PC-9 (cell line): ENCODE measurements at regions not wholly inside any gene's neighbourhood (a gene's known extent, or its start where the extent isn't known, plus 50 kb on each side); places are given as distances from the start of the nearest gene placed in this dataset.

ENCODE experiments used
- BruUV-seq: library from RNA; stranded (reverse); fragments of 400-500 nt; replicated peaks from 2 replicates; lab custom pipeline; 2021; lab: Mats Ljungman, UMichigan
- CTCF ChIA-PET: fragments of 300-600 bp; sonication (Branson Sonifier 250); formaldehyde crosslinking; loops from one replicate; lab custom pipeline; 2022; ENCODE audit warnings: antibody characterized with exemption; lab: Charles Lee
- POLR2A ChIA-PET: fragments of 300-600 bp; sonication (Branson Sonifier 250); formaldehyde crosslinking; loops from one replicate; lab custom pipeline; 2022; ENCODE audit warnings: antibody characterized with exemption; ENCODE audit not compliant: unreplicated experiment; lab: Charles Lee
- DNase-seq, 2 experiments: peaks; one replicate each; pipeline versions ENCODE4 v3.0.0 to v3.0.0-alpha.2; 2015 to 2022; ENCODE audit warnings: mixed read lengths in 1 of 2
- H2AFZ ChIP-seq: fragments of 200-600 bp; sonication (generic); 2 replicates; pipeline ENCODE4 v1.8.1; 2017; ENCODE audit warnings: antibody characterized with exemption
- H3F3A ChIP-seq: fragments of 200-600 bp; sonication (generic); 2 replicates; pipeline ENCODE4 v1.8.1; 2017; ENCODE audit warnings: antibody characterized with exemption, mild to moderate bottlenecking, low read depth; ENCODE audit not compliant: insufficient read depth
- H3K27ac ChIP-seq: fragments of 200-600 bp; sonication (generic); 2 replicates; pipeline ENCODE4 v1.6.1; 2016; ENCODE audit warnings: mixed run types
- H3K27me3 ChIP-seq: fragments of 200-600 bp; sonication (generic); 2 replicates; pipeline ENCODE4 v1.6.1; 2016; ENCODE audit warnings: low read depth, mixed run types; ENCODE audit not compliant: insufficient read depth
- H3K36me3 ChIP-seq: fragments of 200-600 bp; sonication (generic); 2 replicates; pipeline ENCODE4 v1.6.1; 2016; ENCODE audit warnings: low read depth, mixed run types
- H3K4me1 ChIP-seq: fragments of 200-600 bp; sonication (generic); replicated peaks from 2 replicates; pipeline ENCODE4 v1.6.1; 2016; ENCODE audit warnings: mixed run types; ENCODE audit not compliant: insufficient read depth
- H3K4me2 ChIP-seq: fragments of 200-600 bp; sonication (generic); 2 replicates; pipeline ENCODE4 v1.6.1; 2017; ENCODE audit warnings: mixed run types
- H3K4me3 ChIP-seq: fragments of 200-600 bp; sonication (generic); 2 replicates; pipeline ENCODE4 v1.6.1; 2016; ENCODE audit warnings: mixed run types
- H3K79me2 ChIP-seq: fragments of 200-600 bp; sonication (generic); 2 replicates; pipeline ENCODE4 v1.6.1; 2017; ENCODE audit warnings: low read depth, mixed run types
- H3K9me2 ChIP-seq: fragments of 200-600 bp; sonication (generic); 2 replicates; pipeline ENCODE4 v1.8.1; 2017; ENCODE audit warnings: mild to moderate bottlenecking; ENCODE audit not compliant: insufficient read depth
- H3K9me3 ChIP-seq: fragments of 200-600 bp; sonication (generic); 2 replicates; pipeline ENCODE4 v1.8.1; 2016; ENCODE audit warnings: low read depth; ENCODE audit not compliant: insufficient read depth
- H4K20me1 ChIP-seq: fragments of 200-600 bp; sonication (generic); 2 replicates; pipeline ENCODE4 v1.8.1; 2017; ENCODE audit not compliant: insufficient read depth
- CTCF ChIP-seq: fragments of 200-600 bp; sonication (generic); conservative IDR thresholded peaks from 2 replicates; pipeline ENCODE4 v1.6.1; 2017; ENCODE audit warnings: mixed run types, antibody characterized with exemption, mild to moderate bottlenecking, moderate library complexity
- EZH2 ChIP-seq: fragments of 200-600 bp; sonication (generic); IDR thresholded peaks from 2 replicates; pipeline ENCODE4 v1.8.0; 2017; ENCODE audit warnings: antibody characterized with exemption, low read depth
- intact Hi-C: fragments of 100-400 bp; cut with micrococcal nuclease; formaldehyde crosslinking; loops from one replicate; pipeline ENCODE4 v1.10.0; 2022; ENCODE audit not compliant: unreplicated experiment

DNA sequence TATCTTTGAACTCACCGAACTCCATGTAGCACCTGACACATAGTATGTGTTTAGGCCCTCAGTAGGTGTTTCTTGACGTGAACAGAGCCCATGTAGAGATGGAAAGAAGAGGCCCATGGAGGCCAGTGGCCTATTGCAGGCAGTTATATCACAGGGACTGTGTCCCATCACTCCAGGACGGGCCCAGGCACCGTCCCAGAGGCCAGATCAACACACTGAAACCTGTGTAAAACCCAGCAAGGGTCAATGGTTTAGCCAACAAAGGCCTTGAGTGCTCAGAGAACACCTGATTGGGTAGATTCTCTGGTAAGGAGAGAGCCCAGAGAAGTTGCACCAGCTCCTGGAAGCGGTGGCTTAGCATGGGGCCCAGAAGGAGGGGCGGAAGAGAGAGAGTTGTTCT, 82.8 kb downstream of the INHBB start:
- Histone ChIP-seq H3K79me2 (no peaks in the 10 kb centered on the region), H3K4me1 (no peaks in the 10 kb centered on the region), H3K9me2 (no peaks in the 10 kb centered on the region), H3K4me3 (no peak overlapping the region), H3K27ac (no peak overlapping the region), H4K20me1 (no peaks in the 10 kb centered on the region), H3K36me3 (no peaks in the 10 kb centered on the region), H3K9me3 (no peaks in the 10 kb centered on the region), H3K4me2 (no peak overlapping the region), H3F3A (no peaks in the 10 kb centered on the region), H2AFZ (no peak overlapping the region), H3K27me3 (no peaks in the 10 kb centered on the region)
- DNase-seq, result no peak
- intact Hi-C loops, result no loop called here
- BruUV-seq, result no TSS peak
- ChIA-PET POLR2A (no interaction called here), CTCF (no interaction called here)
- TF ChIP-seq CTCF (no peak), EZH2 (no peak)

DNA sequence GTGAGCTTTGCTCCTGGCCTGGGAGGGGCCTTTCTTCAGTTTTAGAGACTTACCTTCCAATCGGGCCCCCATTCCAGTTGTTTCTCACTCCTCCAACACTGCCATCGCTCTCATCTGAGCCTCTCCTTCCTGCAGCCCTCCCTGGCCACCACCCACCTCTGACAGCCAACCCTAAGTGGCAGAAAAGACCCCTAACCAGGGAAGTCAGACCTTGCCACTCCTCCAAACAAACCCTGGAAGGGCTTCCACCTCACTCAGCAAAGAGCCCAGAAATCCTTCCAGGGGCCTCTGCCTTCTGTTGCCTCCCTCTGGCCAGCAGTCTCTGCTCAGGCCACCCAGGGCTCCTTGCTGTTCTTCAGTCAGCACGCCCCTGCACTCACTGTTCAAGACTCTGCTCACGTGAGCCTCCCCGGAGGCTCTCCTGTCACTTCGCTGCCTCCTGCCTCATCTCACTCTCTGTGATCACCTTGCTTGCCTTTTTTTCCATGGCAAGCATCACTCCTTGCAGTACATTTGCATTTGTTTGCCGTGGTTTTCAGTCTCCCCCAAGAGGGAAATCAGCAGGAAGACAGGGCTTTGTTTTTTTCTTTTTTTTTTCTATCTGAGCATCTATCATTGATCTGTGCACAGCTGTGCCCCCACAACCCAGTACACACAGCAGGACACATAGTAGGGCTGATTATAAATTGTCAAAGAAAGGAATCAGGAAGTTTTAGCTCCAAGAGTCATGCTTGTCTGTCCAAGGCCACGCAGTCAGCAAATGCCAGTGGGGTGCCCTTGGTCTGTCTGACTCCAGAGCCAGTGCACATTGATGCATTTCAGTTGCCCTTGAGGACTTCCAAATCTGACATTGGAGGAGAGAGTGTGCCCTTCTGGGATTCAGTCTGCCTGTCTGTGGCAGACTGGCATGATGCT, 83.9 kb downstream of the INHBB start:
- Histone ChIP-seq H3K79me2 (no peaks in the 10 kb centered on the region), H3K27ac (no peak overlapping the region), H4K20me1 (no peaks in the 10 kb centered on the region), H3K36me3 (no peaks in the 10 kb centered on the region), H3K9me2 (no peaks in the 10 kb centered on the region), H3K4me3 (no peak overlapping the region), H3K9me3 (no peaks in the 10 kb centered on the region), H3K4me2 (no peak overlapping the region), H3K27me3 (no peaks in the 10 kb centered on the region), H3F3A (no peaks in the 10 kb centered on the region; the same call in 1 of the 2 replicates), H3K4me1 (no peaks in the 10 kb centered on the region), H2AFZ (no peak overlapping the region)
- TF ChIP-seq EZH2 (no peak), CTCF (no peak)
- ChIA-PET CTCF (no interaction called here), POLR2A (no interaction called here)
- no TSS peak for BruUV-seq
- DNase-seq, result no peak
- intact Hi-C loops, result no loop called here

GRCh38 chr2:120430501-120430830, 84.5 kb downstream of the INHBB start:
- H3K27ac ChIP-seq, result no peak overlapping the region
- no peak overlapping the region for H3K4me3 ChIP-seq
- peaks cover 1% of the 10 kb centered on the region; the same call in 1 of the 2 replicates for H3F3A ChIP-seq
- no peaks in the 10 kb centered on the region for H3K4me1 ChIP-seq
- CTCF ChIA-PET, result no interaction called here
- DNase-seq, result no peak
- H3K27me3 ChIP-seq, result no peaks in the 10 kb centered on the region
- no peaks in the 10 kb centered on the region for H3K79me2 ChIP-seq
- no peaks in the 10 kb centered on the region for H3K9me2 ChIP-seq
- BruUV-seq, result no TSS peak
- no peaks in the 10 kb centered on the region for H3K9me3 ChIP-seq
- no peaks in the 10 kb centered on the region for H4K20me1 ChIP-seq
- POLR2A ChIA-PET, result no interaction called here
- TF ChIP-seq CTCF (no peak), EZH2 (no peak)
- H3K4me2 ChIP-seq, result no peak overlapping the region
- intact Hi-C loops, result no loop called here
- no peaks in the 10 kb centered on the region for H3K36me3 ChIP-seq
- H2AFZ ChIP-seq, result no peak overlapping the region
